Activated naive CD4-positive, alpha-beta T cell treated with anti-CD3 and anti-CD28 coated beads, Interleukin-2, amount 50 U/mL, for 72 hours (primary cell): ENCODE measurements at regions not wholly inside any gene's neighbourhood (a gene's known extent, or its start where the extent isn't known, plus 50 kb on each side); places are given as distances from the start of the nearest gene placed in this dataset.
"Not testable (repeated sequence)": the region's sequence is repeated elsewhere in the genome, so short reads cannot be mapped to it uniquely, and the experiment has no call there.

Experiments
- ATAC-seq, 2 donors: fragments of 150-1000 bp; cut with Tn5 transposase; 2 replicates each; pipeline ENCODE4 v1.10.0; 2021; ENCODE audit warnings: mild to moderate bottlenecking in 2 of 2, moderate library complexity in 2 of 2
- DNase-seq, 2 donors: peaks; one replicate each; pipeline ENCODE4 v3.0.0; 2021 to 2022; ENCODE audit warnings: low spot score in 2 of 2
- H3K27ac Mint-ChIP-seq, 2 donors: one replicate each; pipeline ENCODE4 v1.8.0; 2022; ENCODE audit warnings: mild to moderate bottlenecking in 2 of 2, mixed read lengths in 2 of 2
- H3K36me3 Mint-ChIP-seq, 2 donors: one replicate each; pipeline ENCODE4 v1.8.0; 2022; ENCODE audit warnings: mixed read lengths in 2 of 2
- H3K9me3 Mint-ChIP-seq, 2 donors: one replicate each; pipeline ENCODE4 v1.8.0; 2022; ENCODE audit warnings: mixed read lengths in 2 of 2

DNA sequence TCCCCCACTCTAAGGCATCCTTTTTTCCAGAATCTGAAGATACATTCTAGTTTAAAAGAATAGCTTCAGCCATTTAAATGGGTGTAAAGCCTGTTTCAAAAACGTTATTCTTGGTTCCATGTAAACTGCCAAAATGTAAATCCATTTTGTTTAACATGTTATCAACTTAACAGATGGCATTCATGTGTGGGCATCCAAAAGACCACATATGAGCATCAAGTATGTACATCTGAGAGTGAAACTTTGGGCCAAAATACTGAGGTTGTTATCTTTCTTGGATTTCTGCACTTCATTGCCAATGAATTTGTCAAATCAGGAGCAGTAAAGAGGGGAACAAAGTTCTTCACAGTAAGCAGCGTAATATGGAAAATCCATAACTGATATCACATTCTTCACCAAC lies 395.4 kb downstream of the ZNF804A start:
- no peak for ATAC-seq
- Mint-ChIP-seq H3K36me3 (no peaks in the 10 kb centered on the region), H3K27ac (no peak overlapping the region), H3K9me3 (peaks cover 2 to 3% of the 10 kb centered on the region in 2 donors)
- no peak for DNase-seq

DNA sequence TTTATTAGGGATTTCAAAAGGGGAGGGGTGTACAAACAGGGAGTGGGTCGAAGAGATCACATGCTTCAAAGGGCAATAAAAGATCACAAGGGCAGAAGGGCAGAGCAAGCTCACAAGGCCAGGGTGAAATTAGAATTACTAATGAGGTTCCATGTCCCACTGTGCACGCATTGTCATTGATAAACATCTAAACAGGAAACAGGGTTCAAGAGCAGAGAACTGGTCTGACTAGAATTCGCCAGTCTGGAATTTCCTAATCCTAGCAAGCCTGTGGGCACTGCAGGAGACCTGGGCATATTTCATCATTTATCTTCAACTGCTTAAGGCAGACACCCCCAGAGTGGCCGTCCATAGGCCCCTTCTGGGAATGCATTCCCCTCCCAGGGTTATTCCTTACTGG lies 408.2 kb downstream of the ZNF804A start:
- H3K9me3 Mint-ChIP-seq, result peaks cover 27 to 34% of the 10 kb centered on the region in 2 donors
- DNase-seq (no peak), ATAC-seq (no peak)
- H3K27ac Mint-ChIP-seq, result peak overlapping the region in 1 of 2 donors; percentile 60
- H3K36me3 Mint-ChIP-seq, result peaks cover 0 to 9% of the 10 kb centered on the region in 2 donors

- no peak for ATAC-seq
- Mint-ChIP-seq H3K36me3 (peaks cover 5 to 26% of the 10 kb centered on the region in 2 donors), H3K9me3 (peaks cover 35 to 38% of the 10 kb centered on the region in 2 donors), H3K27ac (no peak overlapping the region)
- DNase-seq, result no peak
These were observed 414.3 kb downstream of the ZNF804A start for GRCh38 chr2:185012643-185013042.

DNA sequence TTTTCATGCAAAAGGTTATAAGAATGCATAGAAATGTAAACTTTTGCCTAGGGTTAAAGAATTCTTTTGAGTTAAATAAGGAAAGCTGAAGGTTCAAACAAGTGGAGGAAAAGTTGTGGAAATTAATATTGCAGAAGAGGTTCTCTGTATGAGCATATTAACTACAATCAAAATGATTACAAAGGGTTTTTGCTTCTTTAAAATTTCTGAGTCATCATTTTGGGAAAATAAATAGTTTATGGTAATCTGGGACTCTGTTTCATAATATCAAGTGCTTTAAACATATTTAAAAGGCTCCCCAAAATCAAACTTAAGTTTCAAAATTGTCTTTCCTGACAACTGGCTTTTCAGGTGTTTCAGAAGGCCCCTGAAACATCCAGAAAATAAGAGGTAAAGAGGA lies 415.7 kb downstream of the ZNF804A start:
- H3K9me3 Mint-ChIP-seq, result peaks cover 27 to 33% of the 10 kb centered on the region in 2 donors
- DNase-seq (no peak), ATAC-seq (no peak)
- no peak overlapping the region for H3K27ac Mint-ChIP-seq
- H3K36me3 Mint-ChIP-seq, result peaks cover 5 to 26% of the 10 kb centered on the region in 2 donors

- not testable (repeated sequence) for H3K27ac Mint-ChIP-seq, H3K36me3 Mint-ChIP-seq, DNase-seq, ATAC-seq
- peaks cover 8 to 17% of the 10 kb centered on the region in 2 donors for H3K9me3 Mint-ChIP-seq
These were observed 427.6 kb downstream of the ZNF804A start for GRCh38 chr2:185025891-185026290.

GRCh38 chr2:185035906-185036305 lies 437.6 kb downstream of the ZNF804A start:
- Mint-ChIP-seq H3K36me3 (no peaks in the 10 kb centered on the region), H3K9me3 (peaks cover 11 to 20% of the 10 kb centered on the region in 2 donors), H3K27ac (no peak overlapping the region)
- ATAC-seq (no peak), DNase-seq (no peak)

GRCh38 chr2:185044323-185044874 lies 446.1 kb downstream of the ZNF804A start:
- H3K27ac Mint-ChIP-seq, result no peak overlapping the region
- H3K9me3 Mint-ChIP-seq, result peaks cover 25 to 31% of the 10 kb centered on the region in 2 donors
- H3K36me3 Mint-ChIP-seq, result peaks cover 0 to 4% of the 10 kb centered on the region in 2 donors

GRCh38 chr2:185050804-185051203 lies 452.5 kb downstream of the ZNF804A start:
- peaks cover 0 to 4% of the 10 kb centered on the region in 2 donors for H3K36me3 Mint-ChIP-seq
- H3K27ac Mint-ChIP-seq, result no peak overlapping the region
- no peak for DNase-seq
- ATAC-seq, result no peak
- peaks cover 13 to 19% of the 10 kb centered on the region in 2 donors for H3K9me3 Mint-ChIP-seq

More at GRCh38 chr2:185044323-185044874, 446.1 kb downstream of the ZNF804A start:
- ATAC-seq (no peak), DNase-seq (no peak)

DNA sequence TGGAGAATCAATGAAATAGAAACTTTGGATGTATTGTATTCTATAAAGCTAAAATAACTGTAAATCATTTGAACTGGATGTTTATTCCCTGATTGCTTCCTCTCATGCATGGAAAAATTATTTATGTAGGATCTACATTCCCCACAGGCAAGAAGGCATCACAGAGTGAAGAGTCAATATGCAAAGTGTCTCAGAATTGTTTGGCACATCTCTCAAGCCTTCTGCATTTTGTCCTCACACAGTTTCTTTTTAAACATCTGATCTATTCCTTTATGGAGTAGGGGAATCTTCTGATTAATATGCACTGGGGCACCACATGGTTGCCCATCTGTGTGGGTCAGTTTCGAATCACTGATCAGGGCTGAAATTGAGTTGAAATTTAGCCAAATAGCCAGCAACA lies 465.4 kb downstream of the ZNF804A start:
- no peak overlapping the region for H3K27ac Mint-ChIP-seq
- H3K9me3 Mint-ChIP-seq, result peaks cover 4 to 10% of the 10 kb centered on the region in 2 donors
- DNase-seq (no peak), ATAC-seq (no peak)
- H3K36me3 Mint-ChIP-seq, result no peaks in the 10 kb centered on the region

- DNase-seq, result no peak
- no peak for ATAC-seq
- Mint-ChIP-seq H3K27ac (no peak overlapping the region), H3K9me3 (peaks cover 4 to 7% of the 10 kb centered on the region in 2 donors), H3K36me3 (no peaks in the 10 kb centered on the region)
These were observed 467.8 kb downstream of the ZNF804A start for GRCh38 chr2:185066128-185066527.

- Mint-ChIP-seq H3K27ac (no peak overlapping the region), H3K9me3 (peaks cover 4 to 7% of the 10 kb centered on the region in 2 donors), H3K36me3 (no peaks in the 10 kb centered on the region)
- DNase-seq (no peak), ATAC-seq (no peak)
These were observed 470.8 kb downstream of the ZNF804A start for GRCh38 chr2:185069107-185069506.

- H3K27ac Mint-ChIP-seq, result no peak overlapping the region
- H3K36me3 Mint-ChIP-seq, result no peaks in the 10 kb centered on the region
- no peak for ATAC-seq
- peaks cover 0 to 9% of the 10 kb centered on the region in 2 donors for H3K9me3 Mint-ChIP-seq
- DNase-seq, result no peak
These were observed 475.8 kb downstream of the ZNF804A start for GRCh38 chr2:185074156-185074555.

- peaks cover 0 to 4% of the 10 kb centered on the region in 2 donors for H3K36me3 Mint-ChIP-seq
- ATAC-seq (no peak), DNase-seq (no peak)
- H3K27ac Mint-ChIP-seq, result no peak overlapping the region
- H3K9me3 Mint-ChIP-seq, result peaks cover 7 to 19% of the 10 kb centered on the region in 2 donors
These were observed 484.4 kb downstream of the ZNF804A start for GRCh38 chr2:185082749-185083148.

GRCh38 chr2:185108588-185108987 lies 510.3 kb downstream of the ZNF804A start:
- ATAC-seq (no peak), DNase-seq (no peak)
- Mint-ChIP-seq H3K27ac (no peak overlapping the region), H3K9me3 (peaks cover 8 to 14% of the 10 kb centered on the region in 2 donors), H3K36me3 (no peaks in the 10 kb centered on the region)

- ATAC-seq (no peak), DNase-seq (no peak)
- Mint-ChIP-seq H3K27ac (no peak overlapping the region), H3K9me3 (peaks cover 5 to 9% of the 10 kb centered on the region in 2 donors), H3K36me3 (no peaks in the 10 kb centered on the region)
These were observed 529.1 kb downstream of the ZNF804A start for GRCh38 chr2:185127412-185127811.

GRCh38 chr2:185128346-185128745 lies 530.0 kb downstream of the ZNF804A start:
- no peak overlapping the region for H3K27ac Mint-ChIP-seq
- peaks cover 0 to 3% of the 10 kb centered on the region in 2 donors for H3K36me3 Mint-ChIP-seq
- ATAC-seq, result no peak
- DNase-seq, result no peak
- peaks cover 4 to 9% of the 10 kb centered on the region in 2 donors for H3K9me3 Mint-ChIP-seq

DNA sequence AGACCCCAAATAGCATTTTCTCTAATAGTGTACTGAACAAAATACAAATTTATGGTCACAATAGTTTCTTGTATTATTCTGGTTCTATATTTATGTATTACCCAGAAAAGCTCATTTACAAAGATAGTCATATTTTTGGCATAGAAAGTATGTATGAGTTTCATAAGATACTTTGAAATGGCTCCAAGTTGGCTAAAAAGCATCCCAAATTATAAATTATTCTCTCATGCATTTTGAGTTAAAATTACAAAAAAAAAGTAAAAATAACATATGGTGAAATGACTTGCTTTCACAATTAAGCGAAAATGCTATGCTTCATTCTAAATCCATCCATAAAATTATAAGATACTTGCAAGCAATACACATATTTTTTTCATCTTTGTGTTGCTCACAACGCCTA lies 530.7 kb downstream of the ZNF804A start:
- ATAC-seq (no peak), DNase-seq (no peak)
- Mint-ChIP-seq H3K9me3 (peaks cover 0 to 12% of the 10 kb centered on the region in 2 donors), H3K27ac (no peak overlapping the region), H3K36me3 (peaks cover 0 to 6% of the 10 kb centered on the region in 2 donors)

DNA sequence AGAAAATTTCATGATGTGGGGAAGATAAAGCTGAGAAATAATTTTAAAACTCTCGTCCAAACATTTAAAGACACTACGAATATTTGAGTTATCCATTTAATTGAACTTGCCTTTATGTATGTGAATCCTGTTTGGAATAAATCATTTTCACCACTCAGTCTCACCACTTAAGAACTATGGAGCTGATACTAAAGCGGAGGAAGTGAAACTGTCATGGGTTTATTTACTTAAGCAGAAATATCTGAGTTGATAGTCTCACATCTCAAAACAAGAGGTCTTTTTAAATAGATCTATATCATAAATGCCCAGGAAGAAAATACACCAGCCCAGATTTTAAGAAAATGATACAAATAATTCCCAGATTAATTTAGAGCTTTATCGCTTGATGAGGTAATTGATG lies 532.4 kb downstream of the ZNF804A start:
- DNase-seq (no peak), ATAC-seq (no peak)
- Mint-ChIP-seq H3K9me3 (peaks cover 5 to 11% of the 10 kb centered on the region in 2 donors), H3K27ac (no peak overlapping the region), H3K36me3 (peaks cover 0 to 6% of the 10 kb centered on the region in 2 donors)
